CD4-positive, alpha-beta T cell treated with Interleukin-1 beta for 1 hour (primary cell): ENCODE measurements at regions not wholly inside any gene's neighbourhood (a gene's known extent, or its start where the extent isn't known, plus 50 kb on each side); places are given as distances from the start of the nearest gene placed in this dataset.

ENCODE experiments used
- DNase-seq, 2 donors: peaks; one replicate each; pipeline ENCODE4 v3.0.0-alpha.2; 2020 to 2022

DNA sequence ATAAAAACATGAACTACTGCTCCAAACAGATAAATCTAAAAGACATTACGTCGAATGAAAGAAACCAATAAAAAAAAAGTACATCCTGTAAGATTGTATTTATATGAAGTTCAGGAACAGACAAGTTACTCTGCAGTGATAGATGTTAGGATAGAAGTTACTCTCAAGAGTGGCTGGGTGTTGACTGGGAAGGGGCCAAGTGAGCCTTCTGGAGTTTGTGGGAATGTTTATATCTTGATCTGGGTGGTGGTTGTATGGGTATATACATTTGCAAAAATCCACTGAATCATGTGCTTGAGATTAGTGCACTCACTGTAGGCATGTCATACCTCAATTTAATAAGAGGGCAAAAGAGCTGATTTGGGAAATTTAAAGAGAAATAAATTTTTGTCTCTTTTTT lies 485.8 kb downstream of the ARHGEF28 start:
- DNase-seq, result no peak

DNA sequence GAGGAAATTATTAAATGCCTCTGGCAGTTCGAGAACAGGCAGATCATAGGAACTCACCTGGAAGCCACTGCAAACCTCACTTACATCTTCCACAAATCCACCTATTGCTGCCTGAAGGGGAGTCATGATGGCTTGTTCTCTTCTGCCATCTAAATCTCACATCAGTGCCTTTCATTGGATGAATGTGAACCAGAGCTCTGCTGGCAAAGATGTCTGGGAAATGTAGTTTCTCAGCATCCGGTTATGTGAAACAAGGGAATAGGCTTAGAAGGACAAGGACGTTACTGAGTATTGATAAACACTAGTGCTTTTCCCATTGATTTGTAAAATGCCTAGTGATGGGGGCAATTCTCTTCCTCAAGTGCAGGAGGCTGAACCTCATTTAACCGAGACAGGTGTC lies 483.3 kb downstream of the ARHGEF28 start:
- no peak for DNase-seq

DNA sequence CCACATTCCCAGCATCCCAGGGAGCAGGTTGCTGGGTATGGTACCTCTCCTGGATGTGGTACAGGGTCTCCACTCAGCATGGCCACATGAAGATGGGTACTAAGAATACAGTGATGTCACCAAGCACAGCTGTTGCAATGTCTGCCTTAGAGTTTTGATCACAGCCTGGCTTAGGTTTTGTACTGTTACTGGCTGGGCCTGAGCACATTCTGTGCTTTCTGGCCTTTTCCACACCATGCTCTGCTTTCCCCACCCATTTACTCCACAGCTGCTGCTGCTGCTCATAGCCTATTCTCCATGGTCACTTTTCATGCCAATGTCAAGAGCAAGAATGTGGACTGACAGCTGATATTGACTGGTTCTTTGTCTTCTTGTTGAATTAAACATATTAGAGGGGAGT lies 481.9 kb downstream of the ARHGEF28 start:
- DNase-seq, result no peak

DNA sequence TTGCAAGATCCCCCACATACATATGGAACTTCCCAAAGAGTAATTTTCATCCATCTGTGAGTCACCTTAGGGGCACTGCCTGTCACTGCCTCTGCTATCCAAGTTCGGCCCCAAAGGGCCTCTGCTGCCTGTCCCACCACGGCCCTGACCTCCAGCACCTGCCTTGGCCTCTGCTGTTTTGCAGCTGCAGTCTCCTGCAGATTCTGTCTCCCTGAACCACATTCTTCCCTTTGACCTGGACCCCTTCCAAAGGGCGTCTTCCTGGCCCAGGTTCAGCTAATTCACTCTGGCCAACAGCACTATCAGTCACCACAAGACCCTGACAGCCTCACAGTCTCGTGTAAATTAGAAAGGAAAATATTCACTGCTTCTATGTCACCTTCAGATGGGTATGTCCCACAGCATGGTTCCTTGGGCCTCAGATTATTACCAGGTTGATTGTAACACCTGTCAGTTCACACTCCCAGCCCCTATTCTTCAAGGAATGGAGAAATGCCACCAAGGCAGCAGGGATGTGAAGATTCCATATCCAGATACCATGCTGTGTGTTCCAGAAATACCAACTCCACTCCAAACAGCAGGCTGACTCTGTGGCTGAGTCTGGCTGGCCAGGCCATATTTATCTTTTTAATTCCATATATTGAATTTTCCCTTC lies 479.3 kb downstream of the ARHGEF28 start:
- DNase-seq, result no peak

DNA sequence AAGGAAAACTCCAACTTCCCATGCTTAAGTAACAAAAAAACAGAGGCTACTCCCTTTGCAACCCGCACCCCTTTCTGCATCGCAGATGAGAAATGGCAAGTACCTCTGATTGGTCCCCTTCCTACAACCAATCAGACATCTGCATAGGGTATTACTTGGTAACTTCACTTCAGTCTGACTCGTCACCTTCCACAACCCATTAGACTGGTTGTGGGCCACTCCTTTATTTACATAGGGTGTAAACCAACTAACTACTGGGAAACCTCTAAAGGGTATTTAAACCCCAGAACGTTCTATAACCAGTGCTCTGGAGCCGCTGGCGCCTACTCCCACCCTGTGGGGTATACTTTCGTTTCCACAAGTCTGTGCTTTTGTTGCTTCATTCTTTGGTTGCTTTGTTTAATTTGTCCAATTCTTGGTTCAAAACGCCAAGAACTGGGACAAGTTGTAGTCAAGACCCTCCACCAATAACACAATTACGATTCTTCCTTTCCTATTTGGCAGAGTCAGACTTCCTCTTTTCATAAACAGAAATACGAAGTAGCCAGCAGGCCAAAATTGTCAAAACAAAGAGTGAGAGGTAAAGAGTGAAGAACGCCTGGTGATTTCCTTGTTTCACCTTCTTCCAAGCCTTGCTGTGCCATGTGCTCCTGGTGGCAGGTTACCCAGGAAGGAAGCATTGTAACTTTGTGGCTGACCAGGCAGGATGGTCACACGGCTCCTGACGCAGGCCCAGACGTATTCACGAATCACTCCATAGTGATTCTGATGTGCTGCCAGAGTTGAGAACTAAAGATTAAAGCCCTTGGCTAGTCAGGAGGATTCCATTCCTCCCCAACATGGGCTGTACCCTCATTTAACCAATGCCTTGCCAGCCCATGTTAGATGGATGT lies 477.4 kb downstream of the ARHGEF28 start:
- DNase-seq, result no peak

DNA sequence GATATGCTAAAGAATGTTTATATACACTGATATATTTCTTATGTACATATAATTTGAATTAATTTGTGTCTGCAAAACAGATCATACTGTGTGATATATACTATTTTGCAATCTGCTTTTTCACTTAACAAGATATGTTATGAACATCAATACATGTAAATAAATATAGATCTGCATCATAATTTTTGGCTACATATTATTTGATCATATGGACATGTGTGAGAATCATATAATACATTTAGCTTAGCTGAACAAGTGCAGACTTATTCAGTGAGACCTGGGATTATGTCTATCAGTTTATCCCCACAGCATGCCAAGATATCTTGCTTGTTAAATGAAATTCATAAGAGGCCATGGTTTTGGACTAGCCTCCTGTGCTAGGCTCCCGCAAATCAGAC lies 474.3 kb downstream of the ARHGEF28 start:
- DNase-seq, result no peak

DNA sequence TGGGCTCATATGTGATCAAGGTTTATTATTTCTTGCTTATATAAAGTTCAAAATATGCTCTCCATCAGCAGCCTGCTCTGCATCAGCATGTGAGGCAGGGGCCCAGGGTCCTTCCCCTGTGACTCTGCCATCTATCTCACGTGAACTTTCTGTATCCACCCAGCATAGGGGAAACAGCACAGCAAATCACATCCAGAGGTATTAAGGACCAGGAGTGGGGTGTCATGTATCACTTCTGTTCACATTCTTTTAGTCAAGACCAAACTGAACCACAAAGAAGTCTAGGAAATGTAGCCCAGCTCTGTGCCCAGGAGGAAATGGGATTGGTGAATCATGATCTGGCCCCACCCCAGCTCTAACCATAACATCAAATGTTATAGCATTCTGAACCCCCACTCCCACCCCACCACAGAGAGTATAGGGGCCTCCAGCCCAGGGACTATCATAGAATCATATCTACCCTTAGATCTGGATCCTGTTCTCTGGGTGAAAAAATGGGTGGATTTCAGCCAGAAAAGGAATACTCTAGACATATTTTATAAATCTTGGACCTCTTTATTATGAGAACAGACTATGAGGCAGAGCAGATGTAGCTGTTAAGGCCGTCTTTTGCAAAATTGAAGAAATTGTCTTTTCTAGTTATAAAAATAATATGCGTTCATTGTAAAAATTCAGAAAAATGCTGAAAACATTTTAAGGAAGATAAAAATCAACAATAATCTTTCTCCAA lies 473.7 kb downstream of the ARHGEF28 start:
- no peak for DNase-seq

DNA sequence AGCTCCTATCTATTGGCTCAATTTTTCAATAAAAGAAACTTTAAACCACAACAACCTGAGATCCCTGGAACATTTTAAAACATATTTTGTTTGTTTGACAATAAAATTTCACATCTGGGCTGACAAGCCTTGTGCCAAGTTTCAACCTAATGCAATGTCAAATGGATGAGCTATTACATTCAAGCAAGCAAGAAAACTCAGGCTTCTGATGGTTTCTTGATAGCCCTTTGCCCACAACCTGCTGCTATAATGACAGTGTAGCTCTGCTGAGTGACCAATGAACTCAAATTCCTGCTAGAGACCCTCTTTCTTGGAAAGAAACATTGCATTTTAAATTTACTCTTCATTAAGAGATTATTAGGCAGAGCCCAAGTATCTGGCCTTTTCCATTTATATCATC lies 472.9 kb downstream of the ARHGEF28 start:
- DNase-seq, result no peak

DNA sequence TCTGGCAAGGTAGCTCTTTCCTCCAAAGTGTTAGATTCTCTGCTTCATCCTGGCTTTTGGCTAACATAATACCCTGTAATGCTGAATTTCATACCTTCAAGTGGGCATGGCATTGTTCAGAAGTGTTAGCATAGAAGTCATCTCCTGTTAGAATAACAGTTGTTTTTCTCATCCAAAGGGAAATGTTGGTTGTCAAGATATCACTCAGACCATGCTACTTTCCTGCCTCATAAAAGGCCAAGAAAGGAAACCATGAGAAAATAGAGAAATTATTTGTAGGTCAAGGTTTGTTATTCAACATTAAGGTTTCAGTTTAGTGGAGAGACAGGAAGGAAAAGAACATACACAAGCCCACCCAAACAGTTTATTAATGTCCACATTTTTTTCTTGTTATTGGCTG lies 472.5 kb downstream of the ARHGEF28 start:
- DNase-seq, result no peak

DNA sequence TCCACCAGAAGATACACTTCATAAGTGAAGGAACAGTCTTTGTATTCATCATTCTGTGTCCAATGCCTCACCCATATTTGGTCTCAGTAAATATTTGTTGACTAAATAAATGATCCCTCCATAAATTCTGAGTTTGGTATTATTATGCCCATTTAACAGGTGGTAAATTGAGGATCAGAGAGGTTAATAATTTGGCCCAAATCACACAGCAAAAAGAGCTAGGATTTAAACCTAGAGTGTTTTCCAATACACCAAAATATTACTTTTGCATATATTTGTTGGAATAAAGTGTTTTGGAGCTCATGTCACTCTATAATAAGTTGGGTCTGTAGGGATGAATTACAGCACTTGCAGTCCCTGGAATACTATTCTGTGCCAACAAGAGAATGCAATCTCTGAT lies 470.3 kb downstream of the ARHGEF28 start:
- no peak for DNase-seq

DNA sequence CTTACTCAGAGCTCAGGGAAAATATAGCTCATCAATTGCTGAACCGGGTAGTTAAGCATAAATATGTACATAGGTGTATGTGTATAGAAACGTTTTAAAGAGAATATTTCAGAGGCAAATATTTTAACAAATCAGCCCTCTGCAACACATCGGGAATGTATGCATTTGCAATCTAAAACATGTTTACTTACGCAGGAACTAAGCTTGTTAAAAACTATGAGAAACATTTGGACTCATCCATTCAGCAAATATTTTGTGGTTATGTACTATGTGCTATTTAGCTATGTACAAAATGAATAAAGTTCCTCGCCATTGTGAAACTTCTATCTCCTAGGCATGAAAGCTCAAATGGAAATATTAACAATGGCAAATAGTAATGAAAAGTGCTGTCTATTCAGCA lies 469.9 kb downstream of the ARHGEF28 start:
- no peak for DNase-seq

DNA sequence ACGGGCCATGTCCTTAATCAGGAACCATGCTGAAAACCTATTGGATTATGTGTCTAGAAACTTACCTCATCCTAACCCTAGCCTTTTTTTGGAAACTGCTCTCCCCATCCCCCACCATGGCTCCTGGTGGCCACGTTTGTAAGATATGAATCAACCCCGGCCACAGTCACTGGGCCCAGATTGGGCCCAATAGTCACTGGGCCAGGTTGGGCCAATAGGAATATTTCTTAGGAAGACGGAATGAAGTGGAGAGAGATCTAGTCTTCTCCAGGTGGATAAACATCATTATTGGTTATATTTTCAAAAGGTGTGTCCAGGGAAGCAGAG lies 468.7 kb downstream of the ARHGEF28 start:
- DNase-seq, result no peak

DNA sequence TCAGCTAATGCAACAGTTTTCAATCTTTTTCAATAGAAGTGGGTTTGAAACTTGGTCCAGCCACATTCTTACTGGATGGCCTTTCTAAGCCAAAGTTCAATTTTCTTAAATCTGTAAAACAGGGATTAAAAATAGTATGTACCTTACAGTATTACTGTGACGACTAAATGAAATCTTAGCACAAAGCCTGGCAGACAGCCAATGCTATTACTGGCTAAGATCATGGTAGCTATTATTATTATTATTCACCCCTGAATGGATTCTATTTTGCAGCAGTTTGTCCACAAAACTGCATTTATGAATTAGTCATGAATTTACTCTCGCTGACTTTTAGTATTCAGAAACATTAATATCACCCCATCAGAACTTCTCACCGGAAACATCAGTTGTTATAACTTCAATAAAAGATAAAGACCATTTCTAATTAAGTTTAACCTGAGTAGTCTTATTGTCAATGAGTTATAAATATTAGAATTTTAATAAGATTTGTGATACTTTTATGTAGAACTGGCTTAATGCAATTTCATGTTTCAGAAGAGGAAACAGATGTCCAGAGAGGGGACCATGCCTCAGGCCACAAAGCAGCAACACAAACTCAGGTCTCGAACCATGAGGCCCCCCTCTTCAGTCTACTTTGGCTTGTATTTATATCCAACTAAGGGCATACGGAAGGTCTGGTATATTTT lies 468.2 kb downstream of the ARHGEF28 start:
- no peak for DNase-seq

DNA sequence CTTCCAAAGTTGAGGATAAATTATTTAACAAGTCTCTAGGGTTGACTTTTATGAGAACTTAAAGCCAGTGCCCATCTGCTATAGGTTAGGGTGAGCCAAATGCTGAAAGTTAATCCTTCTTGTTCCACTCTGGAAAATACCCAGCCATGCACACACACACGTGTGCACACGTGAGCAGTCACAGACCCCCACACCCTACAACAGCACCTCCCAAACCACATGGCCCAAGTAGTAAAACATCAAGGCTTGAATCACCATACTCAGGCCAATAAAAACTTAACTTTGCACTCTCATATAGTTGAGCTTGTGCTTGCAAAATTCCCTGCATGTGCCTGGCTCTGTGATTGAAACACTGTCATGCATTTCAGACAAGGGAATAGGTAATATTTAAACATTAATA lies 467.6 kb downstream of the ARHGEF28 start:
- no peak for DNase-seq

DNA sequence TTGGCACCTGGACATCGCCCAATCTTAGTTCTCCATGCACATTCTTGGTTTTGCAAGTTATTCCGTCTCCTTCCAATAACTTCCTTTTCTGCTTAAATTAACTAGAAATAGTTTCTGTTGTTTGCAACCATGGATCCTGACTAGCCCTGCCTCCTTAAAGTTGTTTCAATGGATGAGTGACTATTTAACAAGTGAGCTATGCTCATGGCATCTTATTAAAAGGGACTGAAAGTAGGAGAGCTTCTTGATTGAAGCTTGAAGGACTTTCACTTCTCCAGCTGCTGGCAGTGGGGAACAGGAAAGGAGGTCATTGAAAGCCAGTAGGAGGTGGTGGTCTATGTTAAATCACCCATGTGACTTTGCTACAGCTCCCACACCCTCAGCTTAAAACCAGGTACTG lies 466.8 kb downstream of the ARHGEF28 start:
- no peak for DNase-seq

DNA sequence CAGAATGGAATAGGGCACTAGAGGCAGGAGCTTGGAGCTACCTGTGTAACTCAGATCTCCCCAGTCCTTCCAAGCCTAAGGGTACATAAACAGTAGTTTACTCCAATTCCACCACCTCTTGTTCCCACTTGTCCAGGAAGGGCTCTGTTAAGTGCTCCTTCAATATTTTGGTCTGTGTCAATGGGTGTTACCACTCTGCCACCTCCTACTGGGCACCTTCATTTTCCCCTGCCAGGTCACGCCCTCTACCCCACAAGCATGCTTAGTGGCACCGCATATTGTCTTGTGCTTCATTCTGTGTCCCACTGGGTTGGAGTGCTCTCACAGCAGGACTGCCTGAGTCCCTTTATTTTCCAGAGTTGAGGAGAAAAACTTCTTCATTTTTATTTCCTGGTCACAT lies 459.8 kb downstream of the ARHGEF28 start:
- DNase-seq, result no peak

DNA sequence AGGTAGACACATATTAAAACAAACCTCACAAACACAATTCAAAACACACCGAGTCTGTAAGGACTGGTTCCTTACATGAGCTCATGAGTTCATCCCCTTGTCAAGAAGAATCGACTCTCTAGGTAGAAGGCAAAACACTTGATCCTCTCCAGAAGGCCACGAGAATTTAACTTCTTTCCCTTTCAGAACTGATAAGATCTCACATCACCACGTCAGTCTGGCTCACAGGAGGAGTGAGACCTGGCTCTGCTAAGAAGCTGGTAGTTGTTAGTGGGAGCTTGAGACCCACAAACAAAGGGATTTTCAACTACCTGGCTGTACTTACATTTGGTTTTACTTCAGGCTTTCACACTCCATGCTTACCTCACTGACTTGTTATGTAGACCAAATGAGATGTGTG lies 459.2 kb downstream of the ARHGEF28 start:
- DNase-seq, result no peak

DNA sequence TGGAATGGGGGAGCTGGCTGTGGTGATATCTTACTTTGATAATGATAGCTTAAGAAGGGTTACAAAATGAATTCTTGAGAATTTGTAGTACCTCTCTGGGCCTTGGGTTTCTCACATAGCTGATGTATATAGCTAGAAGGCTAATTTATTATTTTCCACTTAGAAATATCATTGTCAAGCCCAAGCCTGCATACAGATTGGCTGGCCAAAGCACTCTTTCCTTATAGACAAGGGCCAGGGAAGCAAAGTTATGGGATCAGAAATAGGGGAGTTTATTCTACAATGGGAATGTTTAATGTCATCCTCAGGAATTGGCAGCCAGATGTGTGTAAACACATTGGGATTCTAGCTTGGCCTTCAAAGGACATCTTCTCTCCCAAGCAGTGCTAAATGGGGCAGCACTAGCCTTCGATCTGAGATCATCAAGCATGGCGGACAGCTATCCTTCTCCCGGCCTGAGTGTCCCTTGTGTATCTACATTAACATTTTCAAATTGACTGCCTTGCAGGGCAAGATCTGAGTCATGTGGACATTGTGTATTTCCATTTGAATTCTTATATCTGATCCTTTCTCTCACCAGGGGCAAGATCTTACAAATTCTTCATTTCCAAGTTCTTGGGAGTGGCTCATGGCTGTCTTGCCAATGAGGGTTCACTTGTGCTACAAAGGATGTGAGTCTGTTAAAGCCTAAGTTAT lies 457.2 kb downstream of the ARHGEF28 start:
- no peak for DNase-seq

DNA sequence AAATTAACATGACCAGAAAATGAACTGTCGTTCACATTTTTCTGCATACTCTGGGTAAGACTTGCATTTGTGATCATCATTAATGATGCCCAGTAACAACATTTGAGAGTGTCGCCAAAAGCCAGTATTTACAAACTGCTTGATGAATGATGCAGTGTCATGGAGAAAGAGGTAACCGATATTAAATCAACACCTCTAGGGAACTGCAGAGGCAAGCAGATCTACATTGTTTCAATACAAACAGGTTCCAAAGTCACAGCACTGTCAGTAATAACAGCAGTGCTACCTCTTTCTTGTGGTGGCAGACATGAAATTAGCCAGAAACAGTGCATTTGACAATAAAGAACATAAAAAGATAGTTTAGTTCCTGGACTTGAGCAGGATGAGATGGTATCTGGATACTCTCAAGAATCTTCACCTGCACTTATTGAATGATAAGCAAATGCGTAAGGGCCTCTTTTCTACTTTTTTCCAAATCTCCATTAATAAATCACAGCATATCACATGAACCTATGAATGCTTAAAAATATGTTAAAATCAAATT lies 456.6 kb downstream of the ARHGEF28 start:
- no peak for DNase-seq

DNA sequence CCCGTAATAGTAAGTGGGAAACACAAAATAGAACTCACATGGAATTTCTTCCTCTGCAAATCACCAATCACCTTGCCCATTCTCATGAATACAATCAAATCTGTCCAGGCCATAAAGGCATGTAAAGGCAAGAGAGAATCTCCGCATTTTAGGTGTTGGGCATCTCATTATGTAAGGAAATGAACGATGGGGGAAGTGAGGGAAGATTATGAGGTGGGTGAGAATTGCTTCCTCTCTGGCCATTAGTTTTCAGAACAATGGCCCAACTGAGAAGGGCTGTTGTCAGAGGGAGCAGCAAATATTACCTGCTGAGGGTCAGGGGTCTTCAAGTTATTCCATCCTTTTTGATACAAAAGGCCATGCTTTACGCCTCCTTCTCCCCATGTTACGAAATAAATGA lies 455.1 kb downstream of the ARHGEF28 start:
- DNase-seq, result no peak

DNA sequence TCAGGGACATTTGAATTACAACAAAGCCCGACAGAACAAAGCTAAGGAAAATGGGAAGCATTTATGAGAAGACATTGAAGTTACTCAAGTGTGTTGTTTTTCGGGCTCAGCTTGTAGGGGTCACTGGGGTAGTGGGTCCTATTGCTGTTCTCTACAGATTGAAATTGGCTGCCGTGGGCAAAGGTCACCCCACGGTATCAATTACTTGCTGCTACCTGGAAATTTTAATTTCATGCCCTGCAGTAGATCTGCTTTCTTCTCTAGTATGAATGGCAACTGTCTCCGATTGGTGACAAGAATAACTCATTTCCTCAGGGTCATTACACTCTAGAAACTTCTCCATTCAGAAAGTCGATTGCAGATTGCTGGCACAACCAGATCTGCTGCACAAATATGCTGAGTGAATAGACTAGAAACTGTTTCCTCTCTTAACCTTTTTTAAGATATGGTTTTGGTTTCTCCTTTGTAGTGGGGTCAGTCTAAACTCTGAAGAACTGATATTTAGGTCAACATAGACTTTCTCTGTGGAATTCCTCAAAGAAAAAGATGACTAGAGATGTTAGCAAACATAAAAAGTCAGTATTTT lies 454.1 kb downstream of the ARHGEF28 start:
- no peak for DNase-seq
